Stimulated activated CD4-positive, alpha-beta T cell treated with anti-CD3 and anti-CD28 coated beads, Interleukin-15, amount 100 ng/mL, for 24 hours (primary cell): ENCODE measurements at regions not wholly inside any gene's neighbourhood (a gene's known extent, or its start where the extent isn't known, plus 50 kb on each side); places are given as distances from the start of the nearest gene placed in this dataset.
"Not testable (repeated sequence)": the region's sequence is repeated elsewhere in the genome, so short reads cannot be mapped to it uniquely, and the experiment has no call there.

Experiments used
- DNase-seq: peaks from one replicate; pipeline ENCODE4 v3.0.0-alpha.2; 2020

- DNase-seq, result peak; percentile 8
These were observed 53.9 kb upstream of the HEPH start for GRCh38 chrX:66110112-66110511.

GRCh38 chrX:66107860-66108259 is 56.2 kb upstream of the HEPH start:
- not testable (repeated sequence) for DNase-seq

DNA sequence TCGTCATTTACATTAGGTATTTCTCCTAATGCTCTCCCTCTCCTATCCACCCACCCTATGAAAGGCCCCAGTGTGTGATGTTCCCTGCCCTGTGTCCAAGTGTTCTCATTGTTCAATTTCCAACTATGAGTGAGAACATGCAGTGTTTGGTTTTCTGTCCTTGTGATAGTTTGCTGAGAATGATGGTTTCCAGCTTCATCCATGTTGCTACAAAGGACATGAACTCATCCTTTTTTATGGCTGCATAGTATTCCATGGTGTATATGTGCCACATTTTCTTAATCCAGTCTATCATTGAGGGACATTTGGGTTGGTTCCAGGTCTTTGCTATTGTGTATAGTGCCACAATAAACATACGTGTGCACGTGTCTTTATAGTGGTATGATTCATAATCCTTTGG is 61.6 kb upstream of the HEPH start:
- not testable (repeated sequence) for DNase-seq

DNA sequence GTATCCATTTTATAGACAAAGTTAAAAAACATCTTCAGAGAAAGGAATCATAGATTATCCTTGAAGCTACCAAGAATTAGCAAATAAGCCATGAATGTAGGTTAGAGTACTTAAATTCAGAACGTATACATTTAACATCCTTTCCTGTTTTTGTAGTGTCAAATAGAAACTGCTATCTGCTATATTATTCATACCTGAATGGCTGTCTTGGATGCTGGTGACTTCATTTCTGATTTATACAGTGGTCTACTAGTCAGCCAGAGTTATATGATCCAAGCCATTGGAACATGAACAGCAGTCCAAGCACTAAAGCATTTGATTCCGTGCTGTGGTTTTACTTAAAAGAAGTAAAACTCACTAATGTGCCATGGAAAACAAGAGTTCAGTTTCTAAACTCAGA is 58.3 kb upstream of the VSIG4 start:
- DNase-seq, result no peak

DNA sequence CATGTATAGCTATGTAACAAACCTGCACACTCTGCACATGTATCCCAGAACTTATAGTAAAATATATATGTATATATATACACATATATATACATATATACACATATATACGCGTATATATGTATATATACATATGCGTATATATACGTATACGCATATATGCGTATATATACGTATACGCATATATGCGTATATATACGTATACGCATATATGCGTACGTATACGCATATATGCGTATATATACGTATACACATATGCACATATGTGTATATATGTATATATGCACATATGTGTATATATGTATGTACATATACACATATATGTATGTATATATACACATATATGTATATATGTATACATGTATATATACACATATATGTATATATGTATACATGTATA is 57.1 kb upstream of the VSIG4 start:
- not testable (repeated sequence) for DNase-seq

DNA sequence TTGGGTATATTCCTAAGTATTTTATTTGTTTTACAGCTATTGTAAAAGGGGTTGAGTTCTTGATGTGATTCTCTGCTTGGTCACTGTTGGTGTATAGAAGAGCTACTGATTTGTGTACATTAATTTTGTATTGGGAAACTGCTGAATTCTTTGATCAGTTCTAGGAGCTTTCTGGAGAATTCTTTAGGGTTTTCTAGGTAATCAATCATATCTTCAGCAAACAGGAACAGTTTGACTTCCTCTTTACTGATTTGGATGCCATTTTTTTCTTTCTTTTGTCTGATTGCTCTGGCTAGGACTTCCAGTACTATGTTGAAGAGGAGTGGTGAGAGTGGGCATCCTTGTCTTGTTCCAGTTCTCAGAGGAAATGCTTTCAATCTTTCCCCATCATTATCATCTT is 50.1 kb upstream of the VSIG4 start:
- not testable (repeated sequence) for DNase-seq
